Mammary epithelial cell (primary cell): ENCODE measurements at regions not wholly inside any gene's neighbourhood (a gene's known extent, or its start where the extent isn't known, plus 50 kb on each side); places are given as distances from the start of the nearest gene placed in this dataset.

ENCODE experiments used
- CTCF ChIP-seq, 2 donors: IDR thresholded peaks in 1 of 2; conservative IDR thresholded peaks in 1 of 2; 2 replicates each; pipeline ENCODE4 v1.5.1; 2011 to 2012; ENCODE audit warnings: inconsistent platforms in 2 of 2, low read length in 2 of 2, mild to moderate bottlenecking in 2 of 2, control low read depth in 1 of 2, low read depth in 1 of 2; ENCODE audit not compliant: insufficient read depth in 1 of 2; ENCODE audit errors: extremely low read depth in 1 of 2
- EZH2 ChIP-seq: IDR thresholded peaks from 2 replicates; pipeline ENCODE4 v1.6.1; 2012; ENCODE audit warnings: low read length, inconsistent platforms, borderline replicate concordance

- TF ChIP-seq CTCF (conservative IDR thresholded peaks at IDR 0.05 in 1 of 2, IDR thresholded peaks at IDR 0.05 in 1 of 2; ENCODE audit: extremely low read depth in 1 of 2, insufficient read depth in 1 of 2, low read depth in 1 of 2, low read length in 2 of 2): no peak
- TF ChIP-seq EZH2: no peak
Observed at GRCh38 chr2:117703858-117704257, 110.6 kb upstream of the DDX18 start.
